SK-N-SH (cell line): ENCODE measurements at regions not wholly inside any gene's neighbourhood (a gene's known extent, or its start where the extent isn't known, plus 50 kb on each side); places are given as distances from the start of the nearest gene placed in this dataset.

Source experiments
- CTCF ChIP-seq: fragments of 200-600 bp; sonication (generic); IDR thresholded peaks from 2 replicates; pipeline ENCODE4 v1.6.1; 2017; ENCODE audit warnings: antibody characterized with exemption, mild to moderate bottlenecking, moderate library complexity
- EZH2phosphoT487 ChIP-seq: fragments of 200-600 bp; sonication (generic); IDR thresholded peaks from 2 replicates; pipeline ENCODE4 v1.6.1; 2017; ENCODE audit warnings: low read depth, mixed run types, mild to moderate bottlenecking, antibody characterized with exemption, moderate library complexity, borderline replicate concordance
- FOXJ3 ChIP-seq: sonication (generic); formaldehyde crosslinking; IDR thresholded peaks from 2 replicates; pipeline ENCODE4 v1.5.1; 2020; ENCODE audit warnings: mild to moderate bottlenecking, missing genetic modification reagents
- FOXM1 ChIP-seq: IDR thresholded peaks from 2 replicates; pipeline ENCODE4 v1.4.0; 2012; ENCODE audit warnings: low read depth, mild to moderate bottlenecking
- REST ChIP-seq: IDR thresholded peaks from 2 replicates; pipeline ENCODE4 v1.6.1; 2012; ENCODE audit warnings: mild to moderate bottlenecking, low read depth, low read length, moderate library complexity
- YY1 ChIP-seq: IDR thresholded peaks from 2 replicates; pipeline ENCODE4 v1.4.0; 2012; ENCODE audit warnings: low read depth, mild to moderate bottlenecking

- TF ChIP-seq CTCF (no peak), EZH2phosphoT487 (no peak), YY1 (no peak), REST (no peak), FOXJ3 (CRISPR knock-in tag) (no peak), FOXM1 (no peak)
These were observed 790.4 kb downstream of the PLA2G4A start for GRCh38 chr1:187619175-187619574.
